Lower leg skin (tissue), 3 donors: ENCODE measurements at regions not wholly inside any gene's neighbourhood (a gene's known extent, or its start where the extent isn't known, plus 50 kb on each side); places are given as distances from the start of the nearest gene placed in this dataset.

Experiments used
- CTCF ChIP-seq, 3 donors: fragments of 450-650 bp; IDR thresholded peaks; one replicate each; pipeline ENCODE4 v1.5.1; 2016; ENCODE audit warnings: antibody characterized with exemption in 3 of 3, mild to moderate bottlenecking in 3 of 3, moderate library complexity in 2 of 3
- POLR2A ChIP-seq, 2 donors: fragments of 450-650 bp; IDR thresholded peaks; one replicate each; pipeline ENCODE4 v1.6.1; 2016 to 2017; ENCODE audit warnings: antibody characterized with exemption in 2 of 2, mild to moderate bottlenecking in 1 of 2, moderate library complexity in 1 of 2

- TF ChIP-seq POLR2A (IDR thresholded peaks at IDR 0.05) (no peak), CTCF (IDR thresholded peaks at IDR 0.05) (no peak)
Observed at GRCh38 chr6:90436403-90436802, 139.8 kb upstream of the BACH2 start.
